ENCODE measurements at regions not wholly inside any gene's neighbourhood (a gene's known extent, or its start where the extent isn't known, plus 50 kb on each side); places are given as distances from the start of the nearest gene placed in this dataset.
"Not testable (repeated sequence)": the region's sequence is repeated elsewhere in the genome, so short reads cannot be mapped to it uniquely, and the experiment has no call there.

DNA sequence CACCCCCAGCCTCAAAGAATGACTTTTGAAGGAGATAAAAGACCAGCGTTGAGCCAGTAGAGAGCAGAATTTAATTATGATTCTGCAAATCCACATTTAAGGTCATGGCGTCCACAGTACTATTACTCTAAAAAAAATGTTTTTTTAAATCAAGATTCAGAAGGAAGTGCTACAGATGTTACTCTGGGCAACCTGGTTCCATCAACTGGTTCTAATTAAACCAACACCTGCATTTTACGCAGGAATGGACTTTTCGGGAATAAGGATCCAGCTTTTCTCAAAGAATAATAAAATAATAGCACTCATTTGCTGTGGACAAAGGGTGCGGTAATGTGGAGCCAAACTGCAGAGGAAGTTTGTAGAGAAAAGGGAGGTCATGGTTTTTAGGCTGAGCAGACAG, 62.9 kb upstream of the IPO5 start:
- H3K4me3 ChIP-seq (ENCODE audit: low read depth, low read length): no peak overlapping the region
- TF ChIP-seq, protein P1, sequence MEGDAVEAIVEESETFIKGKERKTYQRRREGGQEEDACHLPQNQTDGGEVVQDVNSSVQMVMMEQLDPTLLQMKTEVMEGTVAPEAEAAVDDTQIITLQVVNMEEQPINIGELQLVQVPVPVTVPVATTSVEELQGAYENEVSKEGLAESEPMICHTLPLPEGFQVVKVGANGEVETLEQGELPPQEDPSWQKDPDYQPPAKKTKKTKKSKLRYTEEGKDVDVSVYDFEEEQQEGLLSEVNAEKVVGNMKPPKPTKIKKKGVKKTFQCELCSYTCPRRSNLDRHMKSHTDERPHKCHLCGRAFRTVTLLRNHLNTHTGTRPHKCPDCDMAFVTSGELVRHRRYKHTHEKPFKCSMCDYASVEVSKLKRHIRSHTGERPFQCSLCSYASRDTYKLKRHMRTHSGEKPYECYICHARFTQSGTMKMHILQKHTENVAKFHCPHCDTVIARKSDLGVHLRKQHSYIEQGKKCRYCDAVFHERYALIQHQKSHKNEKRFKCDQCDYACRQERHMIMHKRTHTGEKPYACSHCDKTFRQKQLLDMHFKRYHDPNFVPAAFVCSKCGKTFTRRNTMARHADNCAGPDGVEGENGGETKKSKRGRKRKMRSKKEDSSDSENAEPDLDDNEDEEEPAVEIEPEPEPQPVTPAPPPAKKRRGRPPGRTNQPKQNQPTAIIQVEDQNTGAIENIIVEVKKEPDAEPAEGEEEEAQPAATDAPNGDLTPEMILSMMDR (IDR thresholded peaks at IDR 0.05; ENCODE audit: borderline replicate concordance, insufficient read depth, low read depth, low read length): no peak

DNA sequence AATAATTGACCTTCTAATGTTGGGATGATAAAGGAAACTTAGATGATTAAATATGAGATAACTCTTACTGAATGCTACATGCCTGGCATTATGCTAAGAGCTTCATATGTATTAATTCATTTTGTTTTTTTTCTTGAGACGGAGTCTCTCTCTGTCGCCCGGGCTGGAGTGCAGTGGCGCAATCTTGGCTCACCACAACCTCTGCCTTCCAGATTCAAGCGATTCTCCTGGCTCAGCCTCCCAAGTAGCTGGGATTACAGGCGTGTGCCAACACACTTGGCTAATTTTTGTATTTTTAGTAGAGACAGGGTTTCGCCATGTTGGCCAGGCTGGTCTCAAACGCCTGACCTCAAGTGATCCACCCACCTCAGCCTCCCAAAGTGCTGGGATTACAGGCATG, 61.5 kb upstream of the IPO5 start:
- not testable (repeated sequence) for H3K4me3 ChIP-seq (ENCODE audit: low read depth, low read length)

DNA sequence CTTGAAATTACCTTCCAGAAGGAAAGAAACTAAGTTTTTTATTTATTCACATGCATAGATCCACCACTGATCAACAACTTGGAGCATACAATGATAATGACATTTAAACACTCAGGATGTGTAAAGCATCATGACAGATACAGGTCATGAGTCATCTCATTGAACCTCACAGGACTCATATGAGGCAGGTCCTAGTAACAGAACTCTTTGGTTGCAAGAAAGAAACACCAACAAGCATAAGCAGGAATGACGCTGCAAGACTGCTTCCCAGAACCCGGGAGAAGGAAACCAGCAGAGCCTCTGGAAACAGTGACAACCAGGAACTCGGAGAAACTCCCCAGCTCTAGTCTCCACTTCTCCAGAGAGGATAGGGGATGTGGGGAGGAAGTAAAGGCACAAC, 60.8 kb upstream of the IPO5 start:
- H3K4me3 ChIP-seq (ENCODE audit: low read depth, low read length): no peak overlapping the region
- TF ChIP-seq, protein P1 (IDR thresholded peaks at IDR 0.05; ENCODE audit: borderline replicate concordance, insufficient read depth, low read depth, low read length): no peak

DNA sequence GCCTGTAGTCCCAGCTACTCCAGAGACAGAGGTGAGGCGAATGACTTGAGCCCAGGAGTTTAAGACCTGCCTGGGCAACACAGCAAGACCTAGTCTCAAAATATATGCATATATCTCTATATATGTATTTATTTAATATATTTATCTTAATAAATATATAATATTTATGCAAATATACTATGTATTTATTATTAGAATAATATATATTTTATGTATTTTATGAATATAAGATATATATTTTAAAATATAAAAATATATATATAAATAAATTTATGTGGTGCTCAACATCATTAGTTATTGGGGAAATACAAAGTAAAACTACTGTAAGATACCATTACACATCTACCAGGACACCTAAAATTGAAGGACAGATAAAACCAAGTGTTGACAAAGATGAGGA, 58.1 kb upstream of the IPO5 start:
- H3K4me3 ChIP-seq (ENCODE audit: low read depth, low read length): no peak overlapping the region
- TF ChIP-seq, protein P1 (IDR thresholded peaks at IDR 0.05; ENCODE audit: borderline replicate concordance, insufficient read depth, low read depth, low read length): no peak

DNA sequence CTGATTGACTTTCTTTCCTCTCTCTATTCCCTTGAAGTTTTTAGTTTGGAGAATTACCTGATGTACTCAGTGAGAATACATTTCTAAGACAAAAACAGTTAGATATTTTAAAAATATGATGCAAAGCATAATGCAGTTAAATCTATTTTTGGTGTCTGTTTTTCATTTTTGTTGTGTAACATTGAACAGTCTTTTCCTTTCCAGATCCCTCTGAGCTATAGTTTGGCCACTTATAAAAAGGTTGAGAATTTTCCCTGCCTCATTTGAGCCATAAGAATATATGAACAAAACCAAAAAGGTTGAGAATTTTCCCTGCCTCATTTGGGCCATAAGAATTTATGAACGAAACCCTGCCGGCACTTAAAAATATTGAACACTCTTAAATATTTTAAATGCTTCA, 57.0 kb upstream of the IPO5 start:
- TF ChIP-seq, protein P1 (IDR thresholded peaks at IDR 0.05; ENCODE audit: borderline replicate concordance, insufficient read depth, low read depth, low read length): no peak
- no peak overlapping the region for H3K4me3 ChIP-seq (ENCODE audit: low read depth, low read length)

DNA sequence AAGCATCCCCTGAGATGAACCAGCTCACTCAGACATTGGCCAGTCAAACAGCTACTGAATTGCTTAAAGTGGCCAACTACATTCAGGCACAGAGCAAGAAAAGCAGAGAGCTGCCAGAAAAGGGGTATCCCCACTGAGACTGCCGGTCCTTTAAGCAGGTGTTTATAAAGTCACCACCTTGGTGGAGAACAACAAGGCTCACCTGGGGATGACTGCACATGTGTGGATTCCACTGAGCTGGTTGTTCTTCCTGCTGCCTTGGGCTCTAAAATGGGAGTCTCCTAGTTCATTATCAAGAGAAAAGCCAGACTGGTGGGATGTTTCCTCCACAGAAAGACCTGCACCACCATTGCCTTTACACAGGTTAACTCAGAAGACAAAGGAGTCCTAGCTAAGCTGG, 51.8 kb upstream of the IPO5 start:
- TF ChIP-seq, protein P1 (IDR thresholded peaks at IDR 0.05; ENCODE audit: borderline replicate concordance, insufficient read depth, low read depth, low read length): no peak
- H3K4me3 ChIP-seq (ENCODE audit: low read depth, low read length): no peak overlapping the region
